Body of pancreas (tissue), 4 donors: ENCODE measurements at regions not wholly inside any gene's neighbourhood (a gene's known extent, or its start where the extent isn't known, plus 50 kb on each side); places are given as distances from the start of the nearest gene placed in this dataset.

Source experiments
- CTCF ChIP-seq, 7 experiments: fragments of 450-650 bp in 4 of 7; fragments of 200-600 bp in 3 of 7; sonication (generic) in 3 of 7; IDR thresholded peaks; one replicate each; pipeline ENCODE4 v1.5.1; 2016 to 2019; ENCODE audit warnings: antibody characterized with exemption in 7 of 7
- POLR2A ChIP-seq, 3 donors: fragments of 450-650 bp; IDR thresholded peaks; one replicate each; pipeline ENCODE4 v1.6.1; 2016; ENCODE audit warnings: antibody characterized with exemption in 3 of 3, mild to moderate bottlenecking in 2 of 3

GRCh38 chr18:10322004-10322403 is 132.4 kb upstream of the APCDD1 start:
- no peak for TF ChIP-seq CTCF (IDR thresholded peaks at IDR 0.05)
- no peak for TF ChIP-seq POLR2A (IDR thresholded peaks at IDR 0.05)
